ENCODE measurements at regions not wholly inside any gene's neighbourhood (a gene's known extent, or its start where the extent isn't known, plus 50 kb on each side); places are given as distances from the start of the nearest gene placed in this dataset.

- H3K9me2 ChIP-seq (ENCODE audit: insufficient read depth), result no peaks in the 10 kb centered on the region
- DNase-seq (ENCODE audit: low spot score) (peak; percentile 81), ATAC-seq (peak; percentile 95)
- no peak overlapping the region for H3K4me3 Mint-ChIP-seq
- no peaks in the 10 kb centered on the region for H3K27me3 ChIP-seq (ENCODE audit: insufficient read depth)
- H3K79me2 ChIP-seq (replicated peaks; ENCODE audit: insufficient read depth), result no peaks in the 10 kb centered on the region
- no peaks in the 10 kb centered on the region for H3K36me3 Mint-ChIP-seq (ENCODE audit: low read depth)
- no peaks in the 10 kb centered on the region for H3K36me3 ChIP-seq (ENCODE audit: insufficient read depth)
- H4K20me1 ChIP-seq (replicated peaks; ENCODE audit: insufficient read depth), result no peaks in the 10 kb centered on the region
- H3K4me3 ChIP-seq, result no peak overlapping the region
- no peak overlapping the region for H3K27ac Mint-ChIP-seq
- TF ChIP-seq CTCF (conservative IDR thresholded peaks at IDR 0.05; ENCODE audit: low read depth in 2 of 2), result peak; percentile 71 to 83
- TF ChIP-seq ZNF331 (CRISPR knock-in tag; IDR thresholded peaks at IDR 0.05; ENCODE audit: low read depth), result no peak
- TF ChIP-seq REST (IDR thresholded peaks at IDR 0.05; ENCODE audit: unreplicated experiment), result no peak
- TF ChIP-seq JUNB (IDR thresholded peaks at IDR 0.05; ENCODE audit: unreplicated experiment), result no peak
- no peaks in the 10 kb centered on the region for H3K27me3 Mint-ChIP-seq (ENCODE audit: insufficient read depth, low read depth, poor library complexity)
- H3K4me1 ChIP-seq (ENCODE audit: insufficient read depth), result peaks cover 16% of the 10 kb centered on the region
- no peaks in the 10 kb centered on the region for H3F3A ChIP-seq (replicated peaks; ENCODE audit: low read depth)
- H3K9me3 Mint-ChIP-seq, result no peaks in the 10 kb centered on the region; the same call in 2 of the 3 replicates
- H3K27ac ChIP-seq (ENCODE audit: low read depth), result no peak overlapping the region
- no peak overlapping the region for H3K4me2 ChIP-seq
- H3K4me1 Mint-ChIP-seq, result peaks cover 24% of the 10 kb centered on the region; the same call in 2 of the 3 replicates
- no peak overlapping the region for H2AFZ ChIP-seq
These were observed 444.7 kb downstream of the HINT1 start for GRCh38 chr5:130720355-130720754.

- no peaks in the 10 kb centered on the region for H3K27me3 Mint-ChIP-seq (ENCODE audit: insufficient read depth, low read depth, poor library complexity)
These were observed 449.5 kb downstream of the HINT1 start for GRCh38 chr5:130715541-130715940.

More at GRCh38 chr5:130715541-130715940, 449.5 kb downstream of the HINT1 start:
- Mint-ChIP-seq H3K27ac (no peak overlapping the region), H3K36me3 (ENCODE audit: low read depth) (no peaks in the 10 kb centered on the region), H3K4me1 (peaks cover 19% of the 10 kb centered on the region), H3K4me3 (no peak overlapping the region), H3K9me3 (no peaks in the 10 kb centered on the region; the same call in 2 of the 3 replicates)
- ATAC-seq (no peak), DNase-seq (ENCODE audit: low spot score) (no peak)
- Histone ChIP-seq H2AFZ (no peak overlapping the region), H3K27me3 (ENCODE audit: insufficient read depth) (no peaks in the 10 kb centered on the region), H3K4me3 (no peak overlapping the region), H3K27ac (ENCODE audit: low read depth) (no peak overlapping the region), H3K4me1 (ENCODE audit: insufficient read depth) (no peaks in the 10 kb centered on the region), H4K20me1 (replicated peaks; ENCODE audit: insufficient read depth) (no peaks in the 10 kb centered on the region), H3K79me2 (replicated peaks; ENCODE audit: insufficient read depth) (no peaks in the 10 kb centered on the region), H3K9me2 (ENCODE audit: insufficient read depth) (no peaks in the 10 kb centered on the region), H3F3A (replicated peaks; ENCODE audit: low read depth) (no peaks in the 10 kb centered on the region), H3K36me3 (ENCODE audit: insufficient read depth) (no peaks in the 10 kb centered on the region), H3K4me2 (no peak overlapping the region)
- TF ChIP-seq POLR2AphosphoS5 (IDR thresholded peaks at IDR 0.05; ENCODE audit: low read depth) (no peak), JUNB (IDR thresholded peaks at IDR 0.05; ENCODE audit: unreplicated experiment) (no peak), ZNF331 (CRISPR knock-in tag; IDR thresholded peaks at IDR 0.05; ENCODE audit: low read depth) (no peak), CREB1 (CRISPR knock-in tag; IDR thresholded peaks at IDR 0.05; ENCODE audit: low read depth) (no peak)

All from GM23338 (cell line).